ENCODE measurements at regions not wholly inside any gene's neighbourhood (a gene's known extent, or its start where the extent isn't known, plus 50 kb on each side); places are given as distances from the start of the nearest gene placed in this dataset.
A peak's percentile ranks its signal among the peaks of the same experiment; 100 is the strongest.

DNA sequence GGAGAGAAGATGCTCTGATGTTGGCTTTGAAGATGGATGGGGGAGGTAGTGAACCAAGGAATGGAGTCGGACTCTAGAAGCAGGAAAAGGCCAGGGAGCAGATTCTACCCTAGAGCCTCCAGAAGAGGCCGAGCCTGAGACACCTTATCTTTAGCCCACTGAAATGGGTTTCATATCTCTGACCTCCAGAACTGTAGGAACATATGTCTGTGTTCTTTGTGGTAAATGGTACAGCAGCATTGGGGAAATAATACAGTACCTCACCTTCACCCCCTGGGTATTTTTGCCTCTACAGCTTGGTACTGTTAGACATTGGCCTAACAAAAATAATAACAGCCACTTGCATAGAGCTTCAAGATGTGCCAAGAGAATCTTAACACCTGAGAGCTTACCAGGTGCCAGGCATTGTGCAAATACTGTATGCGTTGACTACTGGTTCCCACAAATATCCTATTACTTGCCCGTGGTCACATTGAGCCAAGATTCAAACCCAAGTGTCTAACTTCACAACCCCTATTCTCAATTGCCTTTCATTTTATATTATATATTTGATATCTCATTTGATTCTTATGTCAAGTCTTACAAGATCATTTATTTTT, 57.0 kb upstream of the PGM2 start:
- H3K27ac Mint-ChIP-seq = no peak overlapping the region

DNA sequence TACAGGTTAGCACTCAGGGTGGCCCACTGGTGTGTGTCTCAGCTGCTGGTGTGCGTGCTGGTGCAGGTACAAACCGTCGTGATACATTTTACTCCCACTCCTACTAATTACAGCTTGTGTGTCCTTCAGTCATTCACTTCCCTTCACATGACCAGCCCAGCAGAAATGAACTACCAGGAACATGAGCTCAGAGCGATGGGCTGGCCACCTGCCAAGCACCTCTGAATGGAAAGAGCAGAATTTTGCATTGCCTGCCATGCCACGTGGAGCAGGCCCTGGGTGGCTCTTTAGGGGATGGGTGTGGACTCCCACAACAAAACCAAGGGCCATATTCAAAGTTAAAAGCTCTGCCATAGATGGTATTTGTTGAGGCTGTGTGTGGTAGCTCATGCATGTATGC, 58.9 kb upstream of the PGM2 start:
- peak; percentile 25 to 38 (median 27) for DNase-seq
- Mint-ChIP-seq H3K4me1 (peaks cover 23% of the 10 kb centered on the region), H3K27me3 (ENCODE audit: low read depth in 3 of 3) (peaks cover 0 to 6% (median 2%) of the 10 kb centered on the region in 3 donors), H3K27ac (peak overlapping the region in 5 of 7 donors; percentile 43 to 84 (median 77)), H3K4me3 (no peak overlapping the region), H3K9me3 (peaks cover 0 to 2% (median 0%) of the 10 kb centered on the region in 7 donors), H3K36me3 (no peaks in the 10 kb centered on the region)
- H3K4me2 ChIP-seq (replicated peaks; ENCODE audit: extremely low read depth, low read length, poor library complexity, severe bottlenecking) = no peak overlapping the region
- H4K20me1 ChIP-seq (ENCODE audit: insufficient read depth, low read length) = no peaks in the 10 kb centered on the region
- no peaks in the 10 kb centered on the region for H3K36me3 ChIP-seq (replicated peaks in 1 of 2; ENCODE audit: control insufficient read depth in 1 of 2, insufficient read depth in 2 of 2, low read length in 2 of 2)
- no peak overlapping the region for H3K4me3 ChIP-seq (replicated peaks in 1 of 3; ENCODE audit: low read depth in 2 of 3, low read length in 3 of 3)
- no peak overlapping the region for H3K9ac ChIP-seq (ENCODE audit: insufficient read depth, low read length, poor library complexity, severe bottlenecking)
- H3K79me2 ChIP-seq (ENCODE audit: insufficient read depth, low read length) = no peaks in the 10 kb centered on the region
- intact Hi-C loops (cut with micrococcal nuclease) = no loop called here
- no CpG with 5 or more reads among the region's 5 CpGs for WGBS (ENCODE audit: insufficient coverage)
- no peaks in the 10 kb centered on the region for H3K9me3 ChIP-seq (replicated peaks in 1 of 2; ENCODE audit: control insufficient read depth in 1 of 2, insufficient read depth in 1 of 2, low read length in 2 of 2)
- no peaks in the 10 kb centered on the region for H3K27me3 ChIP-seq (ENCODE audit: control insufficient read depth in 2 of 2, insufficient read depth in 2 of 2, low read length in 2 of 2)
- H3K27ac ChIP-seq (ENCODE audit: low read depth in 1 of 2, low read length in 2 of 2) = peak overlapping the region in 1 of 2 donors; percentile 18
- peaks cover 18 to 19% of the 10 kb centered on the region in 2 donors for H3K4me1 ChIP-seq (ENCODE audit: control insufficient read depth in 1 of 2, insufficient read depth in 2 of 2, low read length in 2 of 2)
- peak overlapping the region; percentile 29 for H2AFZ ChIP-seq (ENCODE audit: insufficient read depth, low read depth, low read length, poor library complexity, severe bottlenecking)
- TF ChIP-seq, protein P1, sequence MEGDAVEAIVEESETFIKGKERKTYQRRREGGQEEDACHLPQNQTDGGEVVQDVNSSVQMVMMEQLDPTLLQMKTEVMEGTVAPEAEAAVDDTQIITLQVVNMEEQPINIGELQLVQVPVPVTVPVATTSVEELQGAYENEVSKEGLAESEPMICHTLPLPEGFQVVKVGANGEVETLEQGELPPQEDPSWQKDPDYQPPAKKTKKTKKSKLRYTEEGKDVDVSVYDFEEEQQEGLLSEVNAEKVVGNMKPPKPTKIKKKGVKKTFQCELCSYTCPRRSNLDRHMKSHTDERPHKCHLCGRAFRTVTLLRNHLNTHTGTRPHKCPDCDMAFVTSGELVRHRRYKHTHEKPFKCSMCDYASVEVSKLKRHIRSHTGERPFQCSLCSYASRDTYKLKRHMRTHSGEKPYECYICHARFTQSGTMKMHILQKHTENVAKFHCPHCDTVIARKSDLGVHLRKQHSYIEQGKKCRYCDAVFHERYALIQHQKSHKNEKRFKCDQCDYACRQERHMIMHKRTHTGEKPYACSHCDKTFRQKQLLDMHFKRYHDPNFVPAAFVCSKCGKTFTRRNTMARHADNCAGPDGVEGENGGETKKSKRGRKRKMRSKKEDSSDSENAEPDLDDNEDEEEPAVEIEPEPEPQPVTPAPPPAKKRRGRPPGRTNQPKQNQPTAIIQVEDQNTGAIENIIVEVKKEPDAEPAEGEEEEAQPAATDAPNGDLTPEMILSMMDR (IDR thresholded peaks at IDR 0.05) = no peak

More for the DNA sequence above, 57.0 kb upstream of the PGM2 start:
- no CpG with 5 or more reads among the region's 4 CpGs for WGBS (ENCODE audit: insufficient coverage)
- Histone ChIP-seq H3K27me3 (ENCODE audit: control insufficient read depth in 2 of 2, insufficient read depth in 2 of 2, low read length in 2 of 2) (no peaks in the 10 kb centered on the region), H3K4me2 (replicated peaks; ENCODE audit: extremely low read depth, low read length, poor library complexity, severe bottlenecking) (no peak overlapping the region), H3K27ac (ENCODE audit: low read depth in 1 of 2, low read length in 2 of 2) (no peak overlapping the region), H3K4me3 (replicated peaks in 1 of 3; ENCODE audit: low read depth in 2 of 3, low read length in 3 of 3) (no peak overlapping the region), H4K20me1 (ENCODE audit: insufficient read depth, low read length) (no peaks in the 10 kb centered on the region), H3K79me2 (ENCODE audit: insufficient read depth, low read length) (no peaks in the 10 kb centered on the region), H3K4me1 (ENCODE audit: control insufficient read depth in 1 of 2, insufficient read depth in 2 of 2, low read length in 2 of 2) (peaks cover 16 to 18% of the 10 kb centered on the region in 2 donors), H3K9ac (ENCODE audit: insufficient read depth, low read length, poor library complexity, severe bottlenecking) (no peak overlapping the region), H3K9me3 (replicated peaks in 1 of 2; ENCODE audit: control insufficient read depth in 1 of 2, insufficient read depth in 1 of 2, low read length in 2 of 2) (no peaks in the 10 kb centered on the region), H2AFZ (ENCODE audit: insufficient read depth, low read depth, low read length, poor library complexity, severe bottlenecking) (no peak overlapping the region), H3K36me3 (replicated peaks in 1 of 2; ENCODE audit: control insufficient read depth in 1 of 2, insufficient read depth in 2 of 2, low read length in 2 of 2) (no peaks in the 10 kb centered on the region)
- Mint-ChIP-seq H3K27me3 (ENCODE audit: low read depth in 3 of 3) (peaks cover 0 to 6% (median 2%) of the 10 kb centered on the region in 3 donors), H3K4me3 (no peak overlapping the region), H3K36me3 (no peaks in the 10 kb centered on the region), H3K4me1 (peaks cover 26% of the 10 kb centered on the region), H3K9me3 (peaks cover 0 to 6% (median 0%) of the 10 kb centered on the region in 7 donors)
- no peak for DNase-seq
- TF ChIP-seq, protein P1 (IDR thresholded peaks at IDR 0.05) = no peak
- intact Hi-C loops (cut with micrococcal nuclease) = no loop called here

Measured in CD14-positive monocyte (primary cell).